Cerebellar cortex (tissue), 1 donor: ENCODE measurements at regions not wholly inside any gene's neighbourhood (a gene's known extent, or its start where the extent isn't known, plus 50 kb on each side); places are given as distances from the start of the nearest gene placed in this dataset.
A peak's percentile ranks its signal among the peaks of the same experiment; 100 is the strongest.

Experiments
- DNase-seq: peaks from one replicate; pipeline ENCODE4 v3.0.0-alpha.2; 2015; ENCODE audit warnings: low spot score

GRCh38 chr9:129359916-129360536 lies 182.0 kb upstream of the IER5L start:
- no peak for DNase-seq

GRCh38 chr9:129359162-129359811 lies 181.2 kb upstream of the IER5L start:
- no peak for DNase-seq

GRCh38 chr9:129358621-129359154 lies 180.6 kb upstream of the IER5L start:
- no peak for DNase-seq

GRCh38 chr9:129357773-129358245 lies 179.7 kb upstream of the IER5L start:
- DNase-seq: no peak

- DNase-seq: no peak
These were observed 179.1 kb upstream of the IER5L start for GRCh38 chr9:129356871-129357772.

GRCh38 chr9:129355631-129356030 lies 177.6 kb upstream of the IER5L start:
- no peak for DNase-seq

- DNase-seq: no peak
These were observed 176.4 kb upstream of the IER5L start for GRCh38 chr9:129354498-129354897.

GRCh38 chr9:129353697-129354336 lies 175.8 kb upstream of the IER5L start:
- DNase-seq: no peak

- peak; percentile 64 for DNase-seq
These were observed 174.2 kb upstream of the IER5L start for GRCh38 chr9:129352146-129352865.

GRCh38 chr9:129351642-129352145 lies 173.6 kb upstream of the IER5L start:
- DNase-seq: peak; percentile 66

- peak; percentile 66 for DNase-seq
These were observed 173.1 kb upstream of the IER5L start for GRCh38 chr9:129351058-129351641.

GRCh38 chr9:129350143-129350935 lies 172.3 kb upstream of the IER5L start:
- no peak for DNase-seq

- DNase-seq: no peak
These were observed 171.5 kb upstream of the IER5L start for GRCh38 chr9:129349665-129349947.

GRCh38 chr9:129348890-129349664 lies 171.0 kb upstream of the IER5L start:
- no peak for DNase-seq

- DNase-seq: no peak
These were observed 169.5 kb upstream of the IER5L start for GRCh38 chr9:129347316-129348120.

- no peak for DNase-seq
These were observed 168.0 kb upstream of the IER5L start for GRCh38 chr9:129346046-129346445.

GRCh38 chr9:129344641-129345495 lies 166.8 kb upstream of the IER5L start:
- no peak for DNase-seq
